Motor neuron (in vitro differentiated cells): ENCODE measurements at regions not wholly inside any gene's neighbourhood (a gene's known extent, or its start where the extent isn't known, plus 50 kb on each side); places are given as distances from the start of the nearest gene placed in this dataset.
A peak's percentile ranks its signal among the peaks of the same experiment; 100 is the strongest.

Experiments
- ATAC-seq, 8 experiments: fragments of 200-7000 bp; cut with Tn5 transposase; replicated peaks in 6 of 8; 2 replicates each; pipeline ENCODE4 v1.8.0; 2021; ENCODE audit warnings: mild to moderate bottlenecking in 8 of 8, moderate library complexity in 8 of 8
- H3K27ac ChIP-seq, 2 donors: fragments of 250-450 bp; sonication (Bioruptor Pico); 2 replicates each; pipeline ENCODE4 v1.9.0; 2021; ENCODE audit warnings: antibody characterized with exemption in 2 of 2, mild to moderate bottlenecking in 2 of 2, moderate library complexity in 1 of 2
- H3K4me1 ChIP-seq, 2 donors: fragments of 250-450 bp; sonication (Bioruptor Pico); replicated peaks in 1 of 2; 2 replicates each; pipeline ENCODE4 v1.6.1; 2021; ENCODE audit warnings: antibody characterized with exemption in 2 of 2, mild to moderate bottlenecking in 2 of 2, moderate library complexity in 1 of 2
- H3K4me3 ChIP-seq, 5 donors: fragments of 250-450 bp; sonication (Bioruptor Pico); 2 replicates each; pipeline ENCODE4 v1.9.0; 2021; ENCODE audit warnings: antibody characterized with exemption in 5 of 5, mild to moderate bottlenecking in 5 of 5, moderate library complexity in 4 of 5
- WGBS, 10 experiments: fragments of 450-650 bp; shearing (Covaris generic); methylation state at CpG; one replicate each; pipeline ENCODE4 v1.0.0; 2022; 5-methylcytosine and 5-hydroxymethylcytosine counted together
- in situ Hi-C, 9 experiments: fragments of 400-800 bp; cut with MboI; loops; one replicate each; pipeline ENCODE4 v1.15.0; 2021; ENCODE audit warnings: low sequenced_read_pairs in 9 of 9, low pct_unique_long_range_greater_than_20kb in 2 of 9; ENCODE audit not compliant: unreplicated experiment in 9 of 9

- Histone ChIP-seq H3K4me3 (no peak overlapping the region), H3K27ac (no peak overlapping the region), H3K4me1 (peaks cover 6 to 7% of the 10 kb centered on the region in 2 donors)
- 40 to 100% (median 93%) methylated on average over 1 to 14 of the region's 15 CpGs; no CpG with 5 or more reads in 2 of the 10 experiments for WGBS, 10 experiments
- no peak for ATAC-seq
- in situ Hi-C loops: no loop called here
Measured at GRCh38 chr16:27725236-27726000, 175.5 kb downstream of the KATNIP start.

- Histone ChIP-seq H3K4me1 (no peaks in the 10 kb centered on the region), H3K27ac (no peak overlapping the region), H3K4me3 (no peak overlapping the region)
- 79 to 100% (median 93%) methylated on average over 1 to 7 of the region's 11 CpGs; no CpG with 5 or more reads in 4 of the 10 experiments for WGBS, 10 experiments
- ATAC-seq: peak in 1 of 8 experiments; percentile 19
- in situ Hi-C loops: no loop called here
Measured at GRCh38 chr16:27726621-27727261, 176.8 kb downstream of the KATNIP start.

- no peak for ATAC-seq
- Histone ChIP-seq H3K4me1 (no peaks in the 10 kb centered on the region), H3K27ac (no peak overlapping the region), H3K4me3 (no peak overlapping the region)
- in situ Hi-C loops: no loop called here
- WGBS, 10 experiments: 83 to 100% (median 100%) methylated on average over 1 to 5 of the region's 6 CpGs; no CpG with 5 or more reads in 3 of the 10 experiments
Measured at GRCh38 chr16:27727941-27728340, 178.0 kb downstream of the KATNIP start.

- Histone ChIP-seq H3K4me1 (no peaks in the 10 kb centered on the region), H3K4me3 (no peak overlapping the region), H3K27ac (no peak overlapping the region)
- in situ Hi-C loops: no loop called here
- 70 to 100% (median 97%) methylated on average over 2 to 3 of the region's 3 CpGs; no CpG with 5 or more reads in 4 of the 10 experiments for WGBS, 10 experiments
- no peak for ATAC-seq
Measured at GRCh38 chr16:27728691-27729090, 178.7 kb downstream of the KATNIP start.

- in situ Hi-C loops: no loop called here
- ATAC-seq: peak in 7 of 8 experiments; percentile 44 to 96 (median 85)
- Histone ChIP-seq H3K4me3 (no peak overlapping the region), H3K27ac (no peak overlapping the region), H3K4me1 (no peaks in the 10 kb centered on the region)
- 29 to 98% (median 82%) methylated on average over 1 to 8 of the region's 10 CpGs; no CpG with 5 or more reads in 1 of the 10 experiments for WGBS, 10 experiments
Measured at GRCh38 chr16:27729516-27730304, 179.8 kb downstream of the KATNIP start.

- no peak for ATAC-seq
- H3K4me1 ChIP-seq: no peaks in the 10 kb centered on the region
- H3K27ac ChIP-seq: no peak overlapping the region
- no peak overlapping the region for H3K4me3 ChIP-seq
- 90 to 100% (median 97%) methylated on average over 1 to 5 of the region's 6 CpGs; no CpG with 5 or more reads in 6 of the 10 experiments for WGBS, 10 experiments
- in situ Hi-C loops: no loop called here
Measured at GRCh38 chr16:27730661-27731210, 180.8 kb downstream of the KATNIP start.

GRCh38 chr16:27735031-27735430 is 185.1 kb downstream of the KATNIP start:
- 22 to 100% (median 72%) methylated on average over 1 to 3 of the region's 5 CpGs; no CpG with 5 or more reads in 5 of the 10 experiments for WGBS, 10 experiments
- in situ Hi-C loops: no loop called here
- Histone ChIP-seq H3K27ac (no peak overlapping the region), H3K4me1 (peaks cover 0 to 4% of the 10 kb centered on the region in 2 donors), H3K4me3 (no peak overlapping the region)
- no peak for ATAC-seq

GRCh38 chr16:27736431-27736830 is 186.5 kb downstream of the KATNIP start:
- ATAC-seq: no peak

GRCh38 chr16:27737513-27737912 is 187.6 kb downstream of the KATNIP start:
- in situ Hi-C loops: no loop called here
- Histone ChIP-seq H3K4me3 (no peak overlapping the region), H3K4me1 (peaks cover 0 to 4% of the 10 kb centered on the region in 2 donors), H3K27ac (no peak overlapping the region)
- no peak for ATAC-seq
- WGBS, 10 experiments: 68 to 100% (median 90%) methylated on average over 1 to 7 of the region's 11 CpGs; no CpG with 5 or more reads in 4 of the 10 experiments

More at GRCh38 chr16:27736431-27736830, 186.5 kb downstream of the KATNIP start:
- in situ Hi-C loops: no loop called here
- 90 to 98% (median 94%) methylated on average over 2 to 6 of the region's 6 CpGs; no CpG with 5 or more reads in 6 of the 10 experiments for WGBS, 10 experiments
- no peak overlapping the region for H3K4me3 ChIP-seq
- no peak overlapping the region for H3K27ac ChIP-seq
- H3K4me1 ChIP-seq: peaks cover 0 to 4% of the 10 kb centered on the region in 2 donors
